Endothelial cell of umbilical vein (primary cell): ENCODE measurements at regions not wholly inside any gene's neighbourhood (a gene's known extent, or its start where the extent isn't known, plus 50 kb on each side); places are given as distances from the start of the nearest gene placed in this dataset.

ENCODE experiments used
- BruUV-seq: library from RNA; stranded (reverse); fragments of 400-500 nt; replicated peaks from 2 replicates; lab custom pipeline; 2021; lab: Mats Ljungman, UMichigan
- CTCF ChIA-PET: fragments of 300-600, 350-600 bp; sonication (Branson Sonifier 250); formaldehyde crosslinking; loops from one replicate; lab custom pipeline; 2021; ENCODE audit warnings: antibody characterized with exemption, inconsistent platforms; lab: Charles Lee
- POLR2A ChIA-PET: fragments of 300-600, 350-600 bp; sonication (Branson Sonifier 250); formaldehyde crosslinking; loops from one replicate; lab custom pipeline; 2021; ENCODE audit warnings: antibody characterized with exemption, inconsistent platforms; lab: Charles Lee
- DNase-seq: peaks from one replicate; pipeline ENCODE4 v3.0.0-alpha.2; 2011; ENCODE audit warnings: low read depth, low spot score
- FAIRE-seq: peaks from 2 replicates; lab custom pipeline; 2011; peaks lifted over from hg19 to GRCh38; lab: Jason Lieb, UNC
- H2AFZ ChIP-seq: 2 replicates; pipeline ENCODE4 v1.6.0; 2012; ENCODE audit warnings: low read depth, low read length, control low read depth, inconsistent platforms
- H3K27ac ChIP-seq: 2 replicates; pipeline ENCODE4 v1.5.1; 2011; ENCODE audit warnings: low read depth, mild to moderate bottlenecking, control low read depth, low read length, moderate library complexity; ENCODE audit not compliant: insufficient read depth
- H3K27me3 ChIP-seq, 2 experiments: 2 replicates each; pipeline versions ENCODE4 v1.6.0 to v1.6.1; 2011; ENCODE audit warnings: low read length in 2 of 2, mixed read lengths in 1 of 2; ENCODE audit not compliant: control insufficient read depth in 2 of 2, insufficient read depth in 2 of 2
- H3K36me3 ChIP-seq, 2 experiments: 2 replicates in 1 of 2; 3 replicates in 1 of 2; pipeline ENCODE4 v1.5.1; 2011; ENCODE audit warnings: low read length in 2 of 2, mild to moderate bottlenecking in 1 of 2, moderate library complexity in 1 of 2; ENCODE audit not compliant: control insufficient read depth in 2 of 2, insufficient read depth in 2 of 2; ENCODE audit errors: extremely low read depth in 1 of 2
- H3K4me1 ChIP-seq: 3 replicates; pipeline ENCODE4 v1.5.1; 2011; ENCODE audit warnings: mild to moderate bottlenecking, low read length; ENCODE audit not compliant: control insufficient read depth, insufficient read depth; ENCODE audit errors: extremely low read depth
- H3K4me2 ChIP-seq: 2 replicates; pipeline ENCODE4 v1.6.1; 2011; ENCODE audit warnings: low read length, control low read depth, mixed read lengths; ENCODE audit not compliant: insufficient read depth
- H3K4me3 ChIP-seq, 3 experiments: fragments of 200-600 bp in 1 of 3; sonication (generic), shearing (Covaris generic) in 1 of 3; replicated peaks in 1 of 3; 2 replicates each; pipeline ENCODE4 v1.5.1; 2011 to 2016; ENCODE audit warnings: control low read depth in 3 of 3, low read length in 3 of 3, mild to moderate bottlenecking in 2 of 3, inconsistent platforms in 1 of 3, low read depth in 1 of 3, moderate library complexity in 1 of 3; ENCODE audit not compliant: insufficient read depth in 1 of 3
- H3K79me2 ChIP-seq: 2 replicates; pipeline ENCODE4 v1.6.0; 2012; ENCODE audit warnings: low read length, inconsistent platforms; ENCODE audit not compliant: control insufficient read depth, insufficient read depth
- H3K9ac ChIP-seq: replicated peaks from 2 replicates; pipeline ENCODE3; 2011; ENCODE audit warnings: low read length, control low read depth; ENCODE audit not compliant: insufficient read depth; ENCODE audit errors: extremely low read depth
- H3K9me1 ChIP-seq: replicated peaks from 3 replicates; pipeline ENCODE4 v1.6.0; 2011; ENCODE audit warnings: mild to moderate bottlenecking, low read length; ENCODE audit not compliant: control insufficient read depth, insufficient read depth; ENCODE audit errors: extremely low read depth
- H3K9me3 ChIP-seq: replicated peaks from 2 replicates; pipeline ENCODE4 v1.5.1; 2012; ENCODE audit warnings: low read length, inconsistent platforms; ENCODE audit not compliant: control insufficient read depth, insufficient read depth
- H4K20me1 ChIP-seq: replicated peaks from 2 replicates; pipeline ENCODE3; 2011; ENCODE audit warnings: mild to moderate bottlenecking, low read length; ENCODE audit not compliant: control insufficient read depth, insufficient read depth; ENCODE audit errors: extremely low read depth
- EZH2 ChIP-seq: IDR thresholded peaks from 2 replicates; pipeline ENCODE4 v1.6.1; 2012; ENCODE audit warnings: borderline replicate concordance, low read depth, mild to moderate bottlenecking, moderate library complexity, low read length, inconsistent platforms; ENCODE audit not compliant: severe bottlenecking
- FOS ChIP-seq: IDR thresholded peaks from 2 replicates; pipeline ENCODE4 v1.6.1; 2011; ENCODE audit warnings: mild to moderate bottlenecking, low read length, moderate library complexity, borderline replicate concordance; ENCODE audit not compliant: insufficient read depth
- GATA2 ChIP-seq: IDR thresholded peaks from 2 replicates; pipeline ENCODE4 v1.7.0; 2011; ENCODE audit warnings: low read depth, mild to moderate bottlenecking, moderate library complexity, mixed read lengths, low read length; ENCODE audit not compliant: insufficient read length, insufficient read depth
- JUN ChIP-seq: IDR thresholded peaks from 2 replicates; pipeline ENCODE4 v1.6.1; 2011; ENCODE audit warnings: borderline replicate concordance, low read depth; ENCODE audit not compliant: insufficient read length, insufficient read depth
- MYC ChIP-seq: IDR thresholded peaks from one replicate; pipeline ENCODE4 v1.6.1; 2011; ENCODE audit warnings: mild to moderate bottlenecking, low read depth, low read length
- POLR2A ChIP-seq: IDR thresholded peaks from 2 replicates; pipeline ENCODE4 v1.6.1; 2012; ENCODE audit warnings: low read depth, mild to moderate bottlenecking, control low read depth, low read length
- POLR2AphosphoS5 ChIP-seq: IDR thresholded peaks from 2 replicates; pipeline ENCODE4 v1.6.1; 2012; ENCODE audit warnings: low read depth, mild to moderate bottlenecking, control low read depth, low read length, moderate library complexity; ENCODE audit not compliant: insufficient read depth
- dilution Hi-C: fragments of 300-500 bp; cut with MboI; formaldehyde crosslinking; loops from one replicate; pipeline ENCODE4 v1.15.0; 2019; ENCODE audit warnings: low sequenced_read_pairs; ENCODE audit not compliant: extremely low pct_ligation_motif_present
- intact Hi-C: fragments of 100-400 bp; cut with micrococcal nuclease; formaldehyde crosslinking; loops from one replicate; pipeline ENCODE4 v1.10.0; 2022
- TF ChIP-seq, protein P1 (sequence below), 2 donors: IDR thresholded peaks; 1 replicate in 1 of 2; 2 replicates in 1 of 2; pipeline ENCODE4 v1.5.1; 2011; ENCODE audit warnings: low read length in 2 of 2, mild to moderate bottlenecking in 2 of 2, moderate library complexity in 2 of 2, control low read depth in 1 of 2, inconsistent platforms in 1 of 2, low read depth in 1 of 2; ENCODE audit not compliant: insufficient read depth in 1 of 2; ENCODE audit errors: extremely low read depth in 1 of 2
- TF ChIP-seq, protein P2 (sequence below): IDR thresholded peaks from 2 replicates; pipeline ENCODE4 v1.6.1; 2011; ENCODE audit not compliant: insufficient read depth, insufficient read length

DNA sequence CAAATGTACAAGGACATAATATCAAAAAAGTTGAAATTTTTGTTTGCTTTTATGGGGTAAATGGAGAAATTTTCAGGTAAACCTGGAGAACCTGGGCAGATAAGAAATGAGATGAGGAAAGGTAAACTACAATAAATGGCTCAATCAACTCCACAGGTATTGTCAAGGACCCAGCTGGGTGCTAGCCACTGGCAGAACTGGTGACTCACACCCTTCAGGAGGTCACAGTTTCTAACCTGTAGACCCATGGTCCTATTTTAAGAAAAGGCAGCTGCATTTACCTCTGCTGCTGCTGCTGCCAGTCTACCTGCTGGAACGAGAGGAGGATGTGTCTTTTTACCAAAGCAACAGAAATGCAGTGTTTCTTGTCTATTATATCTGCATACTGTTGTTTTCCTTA, 226.6 kb downstream of the ALG10B start:
- TF ChIP-seq MYC (no peak), JUN (no peak), FOS (no peak)
- TF ChIP-seq, protein P1, sequence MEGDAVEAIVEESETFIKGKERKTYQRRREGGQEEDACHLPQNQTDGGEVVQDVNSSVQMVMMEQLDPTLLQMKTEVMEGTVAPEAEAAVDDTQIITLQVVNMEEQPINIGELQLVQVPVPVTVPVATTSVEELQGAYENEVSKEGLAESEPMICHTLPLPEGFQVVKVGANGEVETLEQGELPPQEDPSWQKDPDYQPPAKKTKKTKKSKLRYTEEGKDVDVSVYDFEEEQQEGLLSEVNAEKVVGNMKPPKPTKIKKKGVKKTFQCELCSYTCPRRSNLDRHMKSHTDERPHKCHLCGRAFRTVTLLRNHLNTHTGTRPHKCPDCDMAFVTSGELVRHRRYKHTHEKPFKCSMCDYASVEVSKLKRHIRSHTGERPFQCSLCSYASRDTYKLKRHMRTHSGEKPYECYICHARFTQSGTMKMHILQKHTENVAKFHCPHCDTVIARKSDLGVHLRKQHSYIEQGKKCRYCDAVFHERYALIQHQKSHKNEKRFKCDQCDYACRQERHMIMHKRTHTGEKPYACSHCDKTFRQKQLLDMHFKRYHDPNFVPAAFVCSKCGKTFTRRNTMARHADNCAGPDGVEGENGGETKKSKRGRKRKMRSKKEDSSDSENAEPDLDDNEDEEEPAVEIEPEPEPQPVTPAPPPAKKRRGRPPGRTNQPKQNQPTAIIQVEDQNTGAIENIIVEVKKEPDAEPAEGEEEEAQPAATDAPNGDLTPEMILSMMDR (IDR thresholded peaks at IDR 0.05; ENCODE audit: extremely low read depth in 1 of 2, insufficient read depth in 1 of 2, low read depth in 1 of 2, low read length in 2 of 2), result no peak
- intact Hi-C loops, result no loop called here
- dilution Hi-C loops, result no loop called here
- no peaks in the 10 kb centered on the region for H3K9me1 ChIP-seq
- no peak overlapping the region for H2AFZ ChIP-seq
- no peaks in the 10 kb centered on the region for H3K36me3 ChIP-seq
- no peak for DNase-seq
- FAIRE-seq, result no peak
- no peak overlapping the region for H3K4me2 ChIP-seq
- peaks cover 2% of the 10 kb centered on the region for H3K9me3 ChIP-seq
- no peaks in the 10 kb centered on the region for H3K79me2 ChIP-seq
- H4K20me1 ChIP-seq, result no peaks in the 10 kb centered on the region
- no TSS peak for BruUV-seq
- ChIA-PET POLR2A (no interaction called here), CTCF (no interaction called here)
- H3K4me3 ChIP-seq, result no peak overlapping the region
- no peak overlapping the region for H3K9ac ChIP-seq
- H3K27me3 ChIP-seq, result no peaks in the 10 kb centered on the region
- no peak overlapping the region for H3K27ac ChIP-seq
- no peaks in the 10 kb centered on the region for H3K4me1 ChIP-seq

DNA sequence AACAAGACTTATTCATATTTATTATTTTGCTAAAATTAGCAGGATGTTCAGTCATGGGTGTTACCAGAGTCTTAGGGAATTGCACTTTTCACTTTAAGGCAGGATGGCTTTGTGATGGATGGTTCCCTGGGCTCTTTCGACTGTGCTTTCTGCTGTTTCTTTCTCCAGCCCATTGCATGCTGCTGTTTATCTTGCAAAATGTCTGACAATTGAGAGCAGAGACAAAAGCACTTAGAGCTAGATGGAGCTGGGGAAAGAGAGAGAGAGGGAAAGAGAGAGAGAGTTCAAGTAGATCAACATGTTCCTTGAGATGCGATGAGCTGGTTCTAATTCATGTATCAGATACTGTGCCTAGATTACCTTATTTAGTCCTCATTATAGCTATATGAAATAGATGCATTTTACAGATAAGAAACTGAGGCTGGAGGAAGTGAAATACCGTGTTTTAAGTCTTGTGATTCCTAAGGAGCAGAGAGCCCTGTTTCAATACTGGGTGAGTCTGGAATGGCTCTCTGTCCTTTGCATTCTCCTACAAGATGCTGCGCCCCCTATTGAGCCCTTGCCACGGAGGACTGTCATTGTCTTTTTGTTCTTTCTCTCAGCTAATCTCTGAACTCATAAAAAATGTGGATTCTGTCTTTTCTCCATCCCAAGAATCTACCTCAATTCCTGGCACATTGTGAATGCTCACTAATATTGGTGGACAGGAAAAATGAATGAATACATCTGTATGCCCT, 227.9 kb downstream of the ALG10B start:
- CTCF ChIA-PET, result no interaction called here
- Histone ChIP-seq H3K9ac (no peak overlapping the region), H3K27me3 (no peaks in the 10 kb centered on the region), H4K20me1 (no peaks in the 10 kb centered on the region), H3K4me3 (no peak overlapping the region), H3K9me3 (peaks cover 2% of the 10 kb centered on the region), H3K27ac (no peak overlapping the region), H3K4me2 (no peak overlapping the region), H3K36me3 (no peaks in the 10 kb centered on the region), H3K9me1 (no peaks in the 10 kb centered on the region), H3K79me2 (no peaks in the 10 kb centered on the region), H2AFZ (no peak overlapping the region), H3K4me1 (no peaks in the 10 kb centered on the region)
- FAIRE-seq (no peak), DNase-seq (no peak)
- no TSS peak for BruUV-seq
- POLR2A ChIA-PET, result no interaction called here
- intact Hi-C loops (no loop called here), dilution Hi-C loops (no loop called here)
- TF ChIP-seq EZH2 (no peak), JUN (no peak), FOS (no peak), GATA2 (no peak), MYC (no peak), POLR2A (no peak), POLR2AphosphoS5 (no peak)
- TF ChIP-seq, protein P2, sequence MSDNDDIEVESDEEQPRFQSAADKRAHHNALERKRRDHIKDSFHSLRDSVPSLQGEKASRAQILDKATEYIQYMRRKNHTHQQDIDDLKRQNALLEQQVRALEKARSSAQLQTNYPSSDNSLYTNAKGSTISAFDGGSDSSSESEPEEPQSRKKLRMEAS, result no peak
- TF ChIP-seq, protein P1 (IDR thresholded peaks at IDR 0.05; ENCODE audit: extremely low read depth in 1 of 2, insufficient read depth in 1 of 2, low read depth in 1 of 2, low read length in 2 of 2), result no peak
